ENCODE measurements at regions not wholly inside any gene's neighbourhood (a gene's known extent, or its start where the extent isn't known, plus 50 kb on each side); places are given as distances from the start of the nearest gene placed in this dataset.

DNA sequence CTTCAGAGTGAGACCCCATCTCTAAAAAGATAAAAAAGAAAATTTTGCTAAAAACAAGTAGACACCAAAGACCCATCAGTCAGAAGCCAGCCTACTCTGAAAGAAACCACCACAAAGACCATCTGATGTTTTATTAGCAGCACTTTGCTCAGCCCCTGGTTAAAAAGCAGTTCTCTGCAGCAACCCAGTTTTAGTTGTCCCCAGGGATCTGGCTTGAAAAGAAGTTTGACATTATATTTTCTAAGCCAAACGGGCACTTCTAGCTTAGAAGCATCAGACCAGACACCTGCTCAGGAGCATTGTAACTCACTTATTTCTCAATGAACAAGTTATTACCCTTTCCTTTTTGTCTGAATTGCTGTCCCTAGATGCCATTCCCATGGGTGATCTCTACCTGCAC lies 164.2 kb upstream of the ETAA1 start:
- TF ChIP-seq, protein P1, sequence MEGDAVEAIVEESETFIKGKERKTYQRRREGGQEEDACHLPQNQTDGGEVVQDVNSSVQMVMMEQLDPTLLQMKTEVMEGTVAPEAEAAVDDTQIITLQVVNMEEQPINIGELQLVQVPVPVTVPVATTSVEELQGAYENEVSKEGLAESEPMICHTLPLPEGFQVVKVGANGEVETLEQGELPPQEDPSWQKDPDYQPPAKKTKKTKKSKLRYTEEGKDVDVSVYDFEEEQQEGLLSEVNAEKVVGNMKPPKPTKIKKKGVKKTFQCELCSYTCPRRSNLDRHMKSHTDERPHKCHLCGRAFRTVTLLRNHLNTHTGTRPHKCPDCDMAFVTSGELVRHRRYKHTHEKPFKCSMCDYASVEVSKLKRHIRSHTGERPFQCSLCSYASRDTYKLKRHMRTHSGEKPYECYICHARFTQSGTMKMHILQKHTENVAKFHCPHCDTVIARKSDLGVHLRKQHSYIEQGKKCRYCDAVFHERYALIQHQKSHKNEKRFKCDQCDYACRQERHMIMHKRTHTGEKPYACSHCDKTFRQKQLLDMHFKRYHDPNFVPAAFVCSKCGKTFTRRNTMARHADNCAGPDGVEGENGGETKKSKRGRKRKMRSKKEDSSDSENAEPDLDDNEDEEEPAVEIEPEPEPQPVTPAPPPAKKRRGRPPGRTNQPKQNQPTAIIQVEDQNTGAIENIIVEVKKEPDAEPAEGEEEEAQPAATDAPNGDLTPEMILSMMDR (IDR thresholded peaks at IDR 0.05): no peak
- no peak for TF ChIP-seq EZH2 (IDR thresholded peaks at IDR 0.05; ENCODE audit: borderline replicate concordance, insufficient read depth, low read depth, low read length, poor library complexity, severe bottlenecking)
